ENCODE measurements at regions not wholly inside any gene's neighbourhood (a gene's known extent, or its start where the extent isn't known, plus 50 kb on each side); places are given as distances from the start of the nearest gene placed in this dataset.
"Not testable (repeated sequence)": the region's sequence is repeated elsewhere in the genome, so short reads cannot be mapped to it uniquely, and the experiment has no call there.

DNA sequence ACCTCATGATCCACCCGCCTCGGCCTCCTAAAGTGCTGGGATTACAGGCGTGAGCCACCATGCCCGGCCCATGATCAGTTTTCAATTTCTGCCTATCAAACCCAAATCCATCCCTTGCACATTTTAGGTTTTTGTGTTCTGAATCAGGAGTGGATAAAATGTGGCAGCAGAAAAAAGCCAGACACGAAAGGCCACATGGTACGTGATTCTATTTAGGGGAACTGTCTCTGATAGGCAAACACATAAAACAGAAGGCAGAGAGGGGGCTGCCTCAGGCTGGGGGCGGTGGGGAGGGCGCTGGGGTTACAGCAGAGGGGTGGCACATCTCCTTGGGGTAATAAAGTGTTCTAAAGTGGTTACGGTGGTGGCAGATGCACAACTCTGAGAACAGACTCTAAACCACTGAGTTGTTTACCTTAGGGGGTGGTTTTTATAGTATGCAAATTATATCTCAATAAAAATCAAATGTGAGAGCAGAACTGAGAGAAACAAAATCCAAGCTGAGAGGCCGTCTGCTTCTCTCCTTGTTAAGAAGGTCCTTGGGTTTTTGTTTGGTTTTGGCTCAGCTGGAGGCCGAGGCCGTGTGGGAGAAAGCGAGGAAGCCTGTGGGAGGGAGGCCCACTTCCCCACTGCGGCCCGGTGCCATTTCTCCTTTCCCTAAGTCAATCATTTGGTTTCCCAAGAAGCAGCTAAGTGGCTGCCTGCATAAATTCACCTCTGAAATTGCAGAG lies 78.0 kb downstream of the SOWAHC start:
- no peak for DNase-seq

DNA sequence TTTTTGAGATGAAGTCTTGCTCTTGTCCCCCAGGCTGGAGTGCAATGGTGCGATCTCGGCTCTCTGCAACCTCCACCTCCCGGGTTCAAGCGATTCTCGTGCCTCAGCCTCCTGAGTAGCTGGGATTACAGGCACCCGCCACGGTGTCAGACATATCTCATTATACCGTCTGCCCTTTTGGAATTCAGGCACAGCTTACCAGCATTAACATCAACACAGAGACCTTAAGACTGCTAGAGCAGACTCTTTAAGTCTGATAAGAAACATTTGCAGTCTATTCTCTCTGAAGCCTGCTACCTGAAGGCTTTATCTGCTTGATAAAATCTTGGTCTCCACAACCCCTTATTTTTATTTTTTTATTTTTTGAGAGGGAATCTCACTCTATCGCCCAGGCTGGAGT lies 78.7 kb downstream of the SOWAHC start:
- not testable (repeated sequence) for DNase-seq

DNA sequence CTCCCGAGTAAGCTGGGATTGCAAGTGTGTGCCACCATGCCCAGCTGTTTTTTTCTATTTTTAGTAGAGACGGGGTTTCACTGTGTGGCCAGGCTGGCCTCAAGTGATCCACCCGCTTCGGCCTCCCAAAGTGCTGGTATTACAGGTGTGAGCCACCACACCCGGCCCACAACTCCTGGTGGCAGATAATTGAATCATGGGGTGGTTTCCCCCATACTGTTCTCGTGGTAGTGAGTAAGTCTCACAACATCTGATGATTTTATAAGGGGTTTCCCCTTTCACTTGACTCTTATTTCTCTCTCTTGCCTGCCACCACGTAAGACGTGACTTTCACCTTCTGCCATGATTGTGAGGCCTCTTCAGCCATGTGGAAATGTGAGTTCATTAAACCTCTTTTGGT lies 79.1 kb downstream of the SOWAHC start:
- not testable (repeated sequence) for DNase-seq

- no peak for DNase-seq
Measured at GRCh38 chr2:109694190-109694589, 80.0 kb downstream of the SOWAHC start.

- DNase-seq, result no peak
Measured at GRCh38 chr2:109695290-109695689, 81.1 kb downstream of the SOWAHC start.

GRCh38 chr2:109699646-109700045 lies 85.5 kb downstream of the SOWAHC start:
- no peak for DNase-seq

DNA sequence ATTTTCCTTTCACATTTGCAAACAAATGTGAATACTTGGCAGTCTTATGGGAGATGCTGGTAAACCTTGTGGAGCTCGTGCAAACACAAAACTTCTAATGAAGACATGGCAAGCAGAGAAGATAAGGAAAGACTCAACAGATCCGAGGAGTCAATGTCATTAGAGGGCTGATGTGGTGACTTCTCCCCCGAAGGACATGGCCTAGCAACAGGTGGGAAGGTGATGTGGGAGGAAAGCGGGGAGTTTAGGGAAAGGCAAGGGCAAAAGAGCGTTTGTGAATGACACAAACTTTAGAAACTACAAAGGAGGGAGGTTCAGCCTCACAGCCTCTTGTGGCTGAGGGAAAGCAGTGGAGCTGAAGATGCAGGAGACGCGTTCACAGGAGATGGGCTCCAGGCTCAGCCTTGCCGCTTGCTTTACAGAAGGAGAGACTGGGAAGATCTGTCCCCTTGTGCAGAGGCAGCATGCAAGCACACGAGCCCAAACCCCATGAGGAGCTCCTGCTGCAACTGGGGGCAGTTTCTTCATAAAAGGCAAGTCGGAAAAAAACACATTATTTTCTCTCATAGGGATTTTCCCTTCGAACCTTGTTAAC lies 86.6 kb downstream of the SOWAHC start:
- no peak for DNase-seq

- no peak for DNase-seq
Measured at GRCh38 chr2:109701362-109701761, 87.2 kb downstream of the SOWAHC start.

DNA sequence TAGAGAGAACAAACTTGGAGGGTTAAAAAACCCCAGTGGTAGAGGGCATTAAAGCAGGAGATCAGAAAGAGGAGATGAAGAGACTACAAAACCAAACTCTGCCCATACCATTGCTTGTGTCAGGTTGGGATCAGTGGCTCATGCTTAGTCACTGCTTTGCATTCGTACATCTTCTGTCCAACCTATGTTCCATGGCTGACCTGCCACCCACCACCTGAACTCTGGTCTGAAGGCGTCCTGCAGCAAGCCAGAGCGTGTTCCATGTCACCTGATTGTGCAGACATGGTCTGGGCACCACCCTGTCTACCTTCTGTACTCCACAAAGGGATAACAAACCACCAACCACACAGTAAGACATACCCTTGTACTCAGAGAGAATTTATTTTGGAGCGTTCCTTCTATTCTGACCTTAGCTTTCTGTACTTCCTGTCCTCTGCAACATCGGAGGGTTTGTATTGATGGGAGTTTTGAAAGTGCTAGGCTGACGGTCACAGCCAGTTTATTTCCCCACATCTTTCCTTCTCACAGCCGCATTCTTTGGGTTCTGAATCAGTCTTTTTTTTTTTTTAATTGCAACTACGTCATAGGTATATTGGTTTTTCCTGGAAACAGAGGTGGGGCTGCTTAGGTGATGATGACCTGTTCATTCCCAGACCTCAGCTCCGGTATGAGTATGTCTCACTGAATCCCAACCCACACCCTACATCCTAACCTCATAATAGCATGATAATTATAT lies 88.3 kb downstream of the SOWAHC start:
- DNase-seq, result no peak

DNA sequence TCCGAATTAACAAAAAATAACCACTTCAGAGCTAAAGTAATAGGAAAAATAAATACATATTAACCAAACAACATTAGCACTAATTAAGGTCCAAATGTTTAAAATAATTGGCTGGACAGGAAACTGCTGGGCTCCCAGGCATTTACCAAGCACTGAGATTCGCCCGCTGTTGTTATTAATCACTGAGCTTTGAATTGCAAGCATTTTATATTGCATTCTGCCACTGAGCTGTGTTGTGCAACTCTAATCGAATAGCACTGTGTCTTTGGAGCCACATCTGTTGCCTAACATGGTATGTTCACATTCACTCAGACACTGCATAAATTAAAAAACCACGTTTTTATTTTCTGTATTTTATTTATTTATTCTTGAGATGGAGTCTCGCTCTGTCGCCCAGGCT lies 88.9 kb downstream of the SOWAHC start:
- no peak for DNase-seq

DNA sequence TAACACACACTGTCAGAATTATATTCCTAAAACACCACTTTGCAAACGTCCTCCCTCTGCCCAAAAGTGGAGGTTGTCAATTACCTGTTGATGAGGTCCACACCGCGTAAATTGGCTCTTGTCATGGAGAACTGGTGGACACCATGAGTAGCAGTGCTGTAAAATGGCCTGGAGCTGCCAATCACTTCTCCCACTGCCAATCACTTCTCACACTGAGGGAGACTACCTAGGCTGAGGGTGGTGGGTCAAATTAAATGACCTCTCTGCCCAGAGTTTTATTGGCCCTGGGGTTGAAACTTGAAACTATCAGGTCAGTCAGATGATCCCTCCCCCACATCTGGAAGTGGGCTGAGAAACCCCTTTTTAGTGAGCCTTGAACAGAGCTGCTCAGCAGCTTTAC lies 89.6 kb downstream of the SOWAHC start:
- DNase-seq, result no peak

GRCh38 chr2:109707281-109708147 lies 86.6 kb upstream of the RGPD5 start:
- DNase-seq, result no peak

DNA sequence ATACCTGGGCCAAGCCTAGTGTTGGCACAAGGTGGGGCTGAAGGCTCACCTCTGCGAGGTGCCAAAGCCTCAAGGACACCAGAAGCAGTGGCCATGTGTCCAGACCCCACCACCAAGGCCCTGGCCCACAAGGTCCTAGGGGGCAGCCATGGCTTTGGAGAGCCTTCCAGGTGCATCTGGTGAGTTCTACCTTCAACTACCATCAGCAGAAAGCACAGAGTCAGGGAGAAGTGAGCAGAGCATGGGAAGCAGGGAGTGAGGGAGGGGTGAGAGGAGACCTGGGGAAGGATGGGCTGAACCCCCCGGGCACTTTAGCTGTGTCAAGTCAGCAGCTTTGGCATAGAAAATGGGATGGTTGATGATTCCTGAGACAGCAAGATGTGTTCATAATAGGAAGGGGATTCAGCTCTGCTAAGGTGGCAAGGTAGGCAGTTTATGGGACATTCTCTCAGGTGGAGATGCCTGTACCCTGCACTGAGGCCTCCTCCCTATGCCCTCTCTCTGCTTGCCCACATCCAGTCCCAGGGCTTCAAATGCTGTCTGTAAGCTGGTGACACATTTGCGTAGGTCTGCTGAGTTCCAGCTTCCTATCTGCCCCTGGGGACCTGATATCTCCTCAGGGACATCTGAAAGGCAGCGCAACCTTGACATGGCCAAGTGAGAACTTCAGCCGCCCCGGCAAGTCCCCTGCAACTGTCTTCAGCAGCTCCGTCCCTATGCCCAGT lies 83.4 kb upstream of the RGPD5 start:
- no peak for DNase-seq

DNA sequence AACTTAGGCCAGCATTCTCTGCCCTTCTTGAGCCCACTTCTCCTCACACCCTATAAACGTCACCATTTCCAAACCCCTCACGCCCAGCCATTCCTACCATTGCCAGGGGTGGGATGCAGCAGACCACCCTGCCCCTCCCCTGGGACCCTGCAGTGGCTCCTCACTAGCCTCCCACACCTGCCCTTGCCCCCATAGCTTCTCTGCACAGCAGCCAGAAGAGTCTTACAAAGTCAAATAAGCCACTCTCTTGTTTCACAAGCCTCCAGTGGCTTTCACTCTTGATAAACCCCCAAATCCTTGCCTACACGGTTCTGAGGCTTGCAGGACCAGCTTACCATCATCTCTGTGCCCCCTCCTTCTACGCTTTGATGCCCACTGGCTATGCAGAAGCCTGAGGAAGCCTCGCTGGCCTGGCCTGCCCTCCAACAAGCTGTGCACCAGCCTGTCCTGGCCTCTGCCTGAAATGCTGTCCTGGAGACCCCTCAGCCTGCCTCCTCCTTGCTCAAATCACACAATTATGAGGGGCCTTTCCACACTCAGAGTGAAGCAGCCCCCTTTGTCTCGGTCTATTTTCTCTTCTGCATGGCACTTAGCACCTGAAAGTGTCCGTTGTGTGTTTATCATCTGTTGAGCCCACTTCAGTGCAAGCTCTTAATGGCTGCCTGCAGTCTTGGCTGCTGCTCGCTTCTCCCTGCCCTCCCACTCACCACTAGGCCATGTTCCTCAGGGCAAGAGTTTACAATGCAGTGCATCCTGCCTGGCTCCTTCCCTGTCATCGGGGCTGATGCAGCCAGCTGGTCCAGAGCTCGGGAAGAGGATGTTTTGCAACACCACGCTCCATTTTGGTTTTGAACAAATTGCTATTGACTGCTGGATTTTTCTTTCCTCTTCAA lies 82.6 kb upstream of the RGPD5 start:
- DNase-seq, result peak; percentile 30

DNA sequence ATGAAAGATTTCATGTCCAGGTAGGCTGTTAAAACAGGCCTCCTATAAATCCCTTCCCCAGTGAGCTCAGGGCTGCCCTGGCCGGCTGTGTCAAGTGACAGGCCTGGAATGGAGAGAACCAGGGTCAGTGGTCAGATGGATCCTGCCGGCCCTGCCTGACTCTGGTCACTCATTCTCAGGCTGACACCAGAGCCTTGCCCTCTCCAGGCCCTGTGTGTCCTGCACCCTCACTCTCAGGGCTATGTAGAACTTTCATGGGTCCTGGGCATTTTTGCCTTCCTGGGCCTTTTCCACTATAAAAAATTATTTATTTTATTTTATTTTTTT lies 82.0 kb upstream of the RGPD5 start:
- DNase-seq, result no peak

DNA sequence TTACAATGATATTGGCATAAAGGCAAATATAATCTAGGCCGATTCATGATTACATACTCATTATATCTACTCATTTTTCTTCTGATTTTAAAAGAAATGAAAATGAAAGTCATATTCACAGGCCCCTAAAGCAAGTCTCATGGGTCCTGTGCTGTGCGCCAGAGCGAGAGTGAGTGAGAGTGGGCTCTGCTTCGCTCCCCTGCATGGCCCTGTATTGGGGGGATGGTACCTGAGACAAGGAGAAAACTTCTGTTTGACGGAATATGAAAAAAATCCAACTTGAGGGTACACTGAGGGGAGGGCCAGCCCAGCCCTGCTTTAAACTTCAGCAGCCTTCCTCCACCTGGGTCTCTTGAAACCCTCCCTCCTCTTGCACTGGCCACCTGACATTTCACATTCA lies 81.4 kb upstream of the RGPD5 start:
- no peak for DNase-seq

DNA sequence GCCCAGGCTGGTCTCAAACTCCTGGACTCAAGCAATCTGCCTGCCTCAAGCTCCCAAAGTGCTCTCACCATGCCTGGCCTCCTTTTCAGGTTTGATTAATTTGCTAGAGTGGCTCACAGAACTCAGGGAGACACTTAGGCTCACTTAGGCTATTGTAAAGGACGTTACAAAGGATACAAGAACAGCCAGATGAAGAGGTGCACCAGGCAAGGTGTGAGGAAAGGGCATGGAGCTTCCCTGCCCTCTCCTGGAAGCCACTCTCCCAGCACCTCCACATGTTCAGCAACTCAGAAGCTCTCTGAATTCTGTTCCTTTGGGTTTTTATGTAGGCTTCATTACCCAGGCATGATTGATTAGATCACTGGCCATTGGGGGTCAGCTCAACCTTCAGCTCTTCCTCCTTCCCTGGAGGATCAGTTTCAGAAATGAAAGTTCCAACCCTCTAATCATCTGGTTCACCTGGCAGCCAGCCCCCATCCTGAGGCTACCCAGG lies 78.7 kb upstream of the RGPD5 start:
- peak; percentile 37 for DNase-seq

GRCh38 chr2:109716596-109716995 lies 77.5 kb upstream of the RGPD5 start:
- DNase-seq, result not testable (repeated sequence)

DNA sequence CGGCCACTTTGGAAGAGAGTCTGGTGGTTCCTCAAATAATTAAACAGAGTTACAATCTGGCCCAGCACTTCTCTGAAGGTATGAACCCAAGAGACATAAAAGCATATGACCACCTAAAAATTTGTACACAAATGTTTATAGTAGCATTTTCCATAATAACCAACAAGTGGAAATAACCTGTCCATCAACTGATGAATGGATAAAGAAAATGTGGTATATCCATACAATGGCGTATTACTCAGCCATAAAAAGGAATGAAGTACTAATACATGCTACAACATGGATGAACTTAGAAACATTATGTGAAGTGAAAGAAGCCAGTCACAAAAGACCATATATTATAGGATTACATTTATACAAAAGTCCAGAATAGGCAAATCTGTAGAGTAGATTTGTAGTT lies 76.0 kb upstream of the RGPD5 start:
- DNase-seq, result no peak

GRCh38 chr2:109719871-109720270 lies 74.2 kb upstream of the RGPD5 start:
- no peak for DNase-seq

DNA sequence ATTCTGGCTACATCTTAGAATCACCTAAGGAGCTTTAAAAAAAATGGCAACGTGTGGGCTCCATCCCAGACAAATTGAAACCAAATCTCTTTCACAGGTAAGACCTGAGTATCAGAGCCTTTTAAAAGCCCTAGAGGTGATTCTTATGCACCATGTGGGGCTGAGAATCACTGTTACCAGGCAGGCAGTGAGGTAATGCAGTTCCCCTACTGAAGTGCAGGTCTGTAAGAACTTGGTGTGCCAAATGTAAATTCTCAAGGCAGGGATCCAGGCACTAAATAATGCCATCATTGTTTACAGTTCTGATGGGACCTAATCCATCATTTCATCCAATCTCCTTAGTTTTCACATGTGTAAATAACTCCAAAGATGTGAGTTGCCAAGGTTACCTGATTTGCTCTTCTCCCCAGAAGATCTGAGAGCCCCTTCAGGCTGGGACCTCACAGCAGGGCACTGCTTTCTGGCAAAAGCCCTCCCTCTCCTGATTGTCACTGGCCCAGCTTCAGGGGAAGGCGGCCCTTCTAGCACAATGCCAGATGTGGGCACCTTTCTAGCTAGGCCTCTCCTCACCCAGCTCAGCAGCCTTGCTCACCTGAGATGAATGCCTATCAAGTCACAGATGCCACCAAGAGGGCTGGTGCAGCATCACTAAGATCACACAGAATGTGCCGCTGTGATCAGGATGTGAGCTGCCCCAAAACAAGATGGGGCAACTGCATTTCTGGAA lies 73.6 kb upstream of the RGPD5 start:
- DNase-seq, result no peak
